ENCODE measurements at regions not wholly inside any gene's neighbourhood (a gene's known extent, or its start where the extent isn't known, plus 50 kb on each side); places are given as distances from the start of the nearest gene placed in this dataset.

GRCh38 chr1:239555350-239555749 lies 169.0 kb downstream of the CHRM3 start (continued):
- TF ChIP-seq ZBTB5 (IDR thresholded peaks at IDR 0.05) (no peak), CHD4 (IDR thresholded peaks at IDR 0.05; ENCODE audit: insufficient read depth, insufficient replicate concordance, low read depth, low read length, poor library complexity, severe bottlenecking) (no peak), U2AF2 (optimal IDR thresholded peaks at IDR 0.05; ENCODE audit: low read depth, low read length) (no peak)

DNA sequence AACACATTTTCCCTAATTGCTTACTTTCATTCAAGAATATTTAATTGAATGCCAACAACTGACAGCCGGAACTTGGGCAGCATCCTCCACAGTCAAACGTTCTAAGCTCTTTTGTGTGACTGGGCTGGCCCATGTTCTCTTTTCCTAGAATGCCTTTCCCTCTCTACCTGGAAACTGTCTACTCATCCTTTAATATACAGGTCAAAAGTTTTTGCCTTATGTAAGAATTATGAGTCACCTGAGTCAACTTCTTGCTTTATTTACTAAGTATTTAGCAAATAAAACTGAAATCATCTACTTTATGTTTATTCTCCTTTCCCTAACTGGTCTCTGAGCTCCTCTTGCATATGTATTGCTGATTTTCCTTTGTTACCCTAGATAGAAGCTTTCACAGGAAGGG lies 172.2 kb downstream of the CHRM3 start:
- ATAC-seq, result no peak
- CTCF ChIA-PET (ENCODE audit: low intra/inter-chr PET ratio), result no interaction called here
- TF ChIP-seq U2AF1 (optimal IDR thresholded peaks at IDR 0.05; ENCODE audit: low read depth, low read length), result no peak
- no peak for TF ChIP-seq PTRF (tag; IDR thresholded peaks at IDR 0.05)
- TF ChIP-seq, protein P1, sequence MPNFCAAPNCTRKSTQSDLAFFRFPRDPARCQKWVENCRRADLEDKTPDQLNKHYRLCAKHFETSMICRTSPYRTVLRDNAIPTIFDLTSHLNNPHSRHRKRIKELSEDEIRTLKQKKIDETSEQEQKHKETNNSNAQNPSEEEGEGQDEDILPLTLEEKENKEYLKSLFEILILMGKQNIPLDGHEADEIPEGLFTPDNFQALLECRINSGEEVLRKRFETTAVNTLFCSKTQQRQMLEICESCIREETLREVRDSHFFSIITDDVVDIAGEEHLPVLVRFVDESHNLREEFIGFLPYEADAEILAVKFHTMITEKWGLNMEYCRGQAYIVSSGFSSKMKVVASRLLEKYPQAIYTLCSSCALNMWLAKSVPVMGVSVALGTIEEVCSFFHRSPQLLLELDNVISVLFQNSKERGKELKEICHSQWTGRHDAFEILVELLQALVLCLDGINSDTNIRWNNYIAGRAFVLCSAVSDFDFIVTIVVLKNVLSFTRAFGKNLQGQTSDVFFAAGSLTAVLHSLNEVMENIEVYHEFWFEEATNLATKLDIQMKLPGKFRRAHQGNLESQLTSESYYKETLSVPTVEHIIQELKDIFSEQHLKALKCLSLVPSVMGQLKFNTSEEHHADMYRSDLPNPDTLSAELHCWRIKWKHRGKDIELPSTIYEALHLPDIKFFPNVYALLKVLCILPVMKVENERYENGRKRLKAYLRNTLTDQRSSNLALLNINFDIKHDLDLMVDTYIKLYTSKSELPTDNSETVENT (CRISPR knock-in tag; IDR thresholded peaks at IDR 0.05), result no peak
- no peak for TF ChIP-seq NR3C1 (CRISPR knock-in tag; IDR thresholded peaks at IDR 0.05)
- no peak for TF ChIP-seq NCOR1 (IDR thresholded peaks at IDR 0.05)
- no peak for TF ChIP-seq YBX1 (IDR thresholded peaks at IDR 0.05)
- no peak for TF ChIP-seq TEAD4 (IDR thresholded peaks at IDR 0.05; ENCODE audit: low read length)
- TF ChIP-seq TEAD4 (CRISPR knock-in tag; IDR thresholded peaks at IDR 0.05; ENCODE audit: borderline replicate concordance), result no peak
- no peak for TF ChIP-seq SMAD3 (CRISPR knock-in tag; conservative IDR thresholded peaks at IDR 0.05)
- no peak for TF ChIP-seq MAFF (IDR thresholded peaks at IDR 0.05; ENCODE audit: low read length)
- TF ChIP-seq ZNF449 (CRISPR knock-in tag; IDR thresholded peaks at IDR 0.05), result no peak
- no peak for TF ChIP-seq ZNF444 (CRISPR knock-in tag; IDR thresholded peaks at IDR 0.05)
- no peak for TF ChIP-seq TBP (optimal IDR thresholded peaks at IDR 0.05; ENCODE audit: low read depth, low read length)
- no peak for TF ChIP-seq FOXA1 (IDR thresholded peaks at IDR 0.05; ENCODE audit: borderline replicate concordance)
- TF ChIP-seq RBFOX2 (IDR thresholded peaks at IDR 0.05; ENCODE audit: low read depth, low read length), result no peak
- no peak for TF ChIP-seq ETV1 (tag; conservative IDR thresholded peaks at IDR 0.05; ENCODE audit: low read depth)

More for the DNA sequence above, 172.2 kb downstream of the CHRM3 start:
- 0% methylated on average over 2 of the region's 2 CpGs for WGBS (ENCODE audit: insufficient coverage, low coverage, missing lambda C conversion rate)
- DNase-seq (ENCODE audit: extremely low read depth in 1 of 4, low spot score in 3 of 4) (no peak), FAIRE-seq (no peak)
- no peaks in the 10 kb centered on the region for H3K36me3 ChIP-seq (ENCODE audit: control insufficient read depth, insufficient read depth, low read length)
- H3K79me2 ChIP-seq (ENCODE audit: control insufficient read depth, insufficient read depth, low read length), result no peaks in the 10 kb centered on the region
- H3K27me3 ChIP-seq (ENCODE audit: control insufficient read depth in 2 of 2, insufficient read depth in 2 of 2, low read length in 2 of 2), result no peaks in the 10 kb centered on the region
- BruUV-seq (replicated peaks), result no TSS peak
- H3K4me1 ChIP-seq (replicated peaks in 1 of 2; ENCODE audit: control insufficient read depth in 2 of 2, insufficient read depth in 2 of 2, low read length in 2 of 2), result no peaks in the 10 kb centered on the region
- H3K4me3 ChIP-seq, result no peak overlapping the region
- H3K9me3 ChIP-seq (replicated peaks; ENCODE audit: control insufficient read depth, insufficient read depth, low read depth, low read length), result no peaks in the 10 kb centered on the region; the same call in 1 of the 2 replicates
- in situ Hi-C loops (cut with MboI) (no loop called here), intact Hi-C loops (cut with micrococcal nuclease) (no loop called here)
- H3K4me2 ChIP-seq (ENCODE audit: insufficient read depth, low read length), result no peak overlapping the region
- no peaks in the 10 kb centered on the region for H3K9me1 ChIP-seq (ENCODE audit: control insufficient read depth, insufficient read depth, low read length)
- H2AFZ ChIP-seq (ENCODE audit: low read depth, low read length), result no peak overlapping the region
- POLR2A ChIA-PET, result no interaction called here
- no peaks in the 10 kb centered on the region for H4K20me1 ChIP-seq (replicated peaks; ENCODE audit: control insufficient read depth, insufficient read depth, low read length)
- no peak overlapping the region for H3K9ac ChIP-seq (ENCODE audit: insufficient read depth in 1 of 2, low read depth in 2 of 2, low read length in 2 of 2)
- no peak overlapping the region for H3K27ac ChIP-seq (ENCODE audit: extremely low read depth, low read depth, low read length)

Measured in K562 (cell line).